Thoracic aorta (tissue), 2 donors: ENCODE measurements at regions not wholly inside any gene's neighbourhood (a gene's known extent, or its start where the extent isn't known, plus 50 kb on each side); places are given as distances from the start of the nearest gene placed in this dataset.

Experiments
- ATAC-seq: fragments of 150-250 bp; one replicate; pipeline ENCODE4 v1.8.0; 2017; ENCODE audit warnings: low read depth; ENCODE audit not compliant: insufficient number of reproducible peaks, low FRiP score
- DNase-seq: peaks from one replicate; pipeline ENCODE4 v3.0.0-alpha.2; 2020; ENCODE audit warnings: low spot score
- H3K27ac ChIP-seq, 2 donors: fragments of 200-600 bp; sonication (generic); 1 replicate in 1 of 2; 2 replicates in 1 of 2; pipeline ENCODE4 v1.5.1; 2016; ENCODE audit warnings: mild to moderate bottlenecking in 2 of 2, moderate library complexity in 2 of 2
- H3K27me3 ChIP-seq: fragments of 200-600 bp; sonication (generic); replicated peaks from 2 replicates; pipeline ENCODE4 v1.6.0; 2016; ENCODE audit warnings: mild to moderate bottlenecking; ENCODE audit not compliant: insufficient read depth
- H3K36me3 ChIP-seq: fragments of 200-600 bp; sonication (generic); one replicate; pipeline ENCODE4 v1.5.1; 2016
- H3K4me1 ChIP-seq, 2 donors: fragments of 200-600 bp; sonication (generic); 1 replicate in 1 of 2; 2 replicates in 1 of 2; pipeline versions ENCODE4 v1.5.1 to v1.6.0; 2016; ENCODE audit warnings: low read depth in 2 of 2, mild to moderate bottlenecking in 1 of 2; ENCODE audit not compliant: control insufficient read depth in 1 of 2
- H3K4me3 ChIP-seq: fragments of 200-600 bp; sonication (generic); 2 replicates; pipeline ENCODE4 v1.5.1; 2016; ENCODE audit warnings: mild to moderate bottlenecking
- H3K9me3 ChIP-seq: fragments of 200-600 bp; sonication (generic); 2 replicates; pipeline ENCODE4 v1.5.1; 2016
- CTCF ChIP-seq: fragments of 200-600 bp; sonication (generic); IDR thresholded peaks from one replicate; pipeline ENCODE4 v1.5.1; 2019; ENCODE audit warnings: antibody characterized with exemption

- no peak overlapping the region for H3K27ac ChIP-seq
- H3K27me3 ChIP-seq = no peaks in the 10 kb centered on the region
- ATAC-seq (no peak), DNase-seq (no peak)
- no peak for TF ChIP-seq CTCF
- H3K9me3 ChIP-seq = no peaks in the 10 kb centered on the region
- H3K4me1 ChIP-seq = peaks cover 10 to 15% of the 10 kb centered on the region in 2 donors
- no peaks in the 10 kb centered on the region for H3K36me3 ChIP-seq
- H3K4me3 ChIP-seq = no peak overlapping the region
Measured at GRCh38 chr20:22408521-22409402, 175.6 kb downstream of the FOXA2 start.

GRCh38 chr20:22407237-22408193 is 176.9 kb downstream of the FOXA2 start:
- H3K4me1 ChIP-seq = peaks cover 16 to 23% of the 10 kb centered on the region in 2 donors
- ATAC-seq = no peak
- no peaks in the 10 kb centered on the region for H3K36me3 ChIP-seq
- H3K4me3 ChIP-seq = no peak overlapping the region
- H3K9me3 ChIP-seq = no peaks in the 10 kb centered on the region
- H3K27ac ChIP-seq = no peak overlapping the region
- TF ChIP-seq CTCF = no peak
- no peaks in the 10 kb centered on the region for H3K27me3 ChIP-seq
- DNase-seq = no peak

- no peak for TF ChIP-seq CTCF
- peak overlapping the region in 1 of 2 donors; percentile 51 for H3K27ac ChIP-seq
Measured at GRCh38 chr20:22404419-22405170, 179.8 kb downstream of the FOXA2 start.

GRCh38 chr20:22403632-22404361 is 180.6 kb downstream of the FOXA2 start:
- no peaks in the 10 kb centered on the region for H3K36me3 ChIP-seq
- H3K4me1 ChIP-seq = peaks cover 13 to 23% of the 10 kb centered on the region in 2 donors
- ATAC-seq (no peak), DNase-seq (no peak)
- peak overlapping the region; percentile 69 for H3K4me3 ChIP-seq
- H3K27me3 ChIP-seq = no peaks in the 10 kb centered on the region
- no peak for TF ChIP-seq CTCF
- H3K9me3 ChIP-seq = no peaks in the 10 kb centered on the region
- H3K27ac ChIP-seq = peak overlapping the region; percentile 25 to 51

More at GRCh38 chr20:22404419-22405170, 179.8 kb downstream of the FOXA2 start:
- Histone ChIP-seq H3K9me3 (no peaks in the 10 kb centered on the region), H3K4me3 (peak overlapping the region; percentile 69), H3K36me3 (no peaks in the 10 kb centered on the region), H3K27me3 (no peaks in the 10 kb centered on the region), H3K4me1 (peaks cover 13 to 23% of the 10 kb centered on the region in 2 donors)
- DNase-seq = no peak
- no peak for ATAC-seq
